Thoracic aorta (tissue), 2 donors: ENCODE measurements at regions not wholly inside any gene's neighbourhood (a gene's known extent, or its start where the extent isn't known, plus 50 kb on each side); places are given as distances from the start of the nearest gene placed in this dataset.

Experiments used
- ATAC-seq: fragments of 150-250 bp; one replicate; pipeline ENCODE4 v1.8.0; 2017; ENCODE audit warnings: low read depth; ENCODE audit not compliant: insufficient number of reproducible peaks, low FRiP score
- DNase-seq: peaks from one replicate; pipeline ENCODE4 v3.0.0-alpha.2; 2020; ENCODE audit warnings: low spot score
- H3K27ac ChIP-seq, 2 donors: fragments of 200-600 bp; sonication (generic); 1 replicate in 1 of 2; 2 replicates in 1 of 2; pipeline ENCODE4 v1.5.1; 2016; ENCODE audit warnings: mild to moderate bottlenecking in 2 of 2, moderate library complexity in 2 of 2
- H3K27me3 ChIP-seq: fragments of 200-600 bp; sonication (generic); replicated peaks from 2 replicates; pipeline ENCODE4 v1.6.0; 2016; ENCODE audit warnings: mild to moderate bottlenecking; ENCODE audit not compliant: insufficient read depth
- H3K36me3 ChIP-seq: fragments of 200-600 bp; sonication (generic); one replicate; pipeline ENCODE4 v1.5.1; 2016
- H3K4me1 ChIP-seq, 2 donors: fragments of 200-600 bp; sonication (generic); 1 replicate in 1 of 2; 2 replicates in 1 of 2; pipeline versions ENCODE4 v1.5.1 to v1.6.0; 2016; ENCODE audit warnings: low read depth in 2 of 2, mild to moderate bottlenecking in 1 of 2; ENCODE audit not compliant: control insufficient read depth in 1 of 2
- H3K4me3 ChIP-seq: fragments of 200-600 bp; sonication (generic); 2 replicates; pipeline ENCODE4 v1.5.1; 2016; ENCODE audit warnings: mild to moderate bottlenecking
- H3K9me3 ChIP-seq: fragments of 200-600 bp; sonication (generic); 2 replicates; pipeline ENCODE4 v1.5.1; 2016
- CTCF ChIP-seq: fragments of 200-600 bp; sonication (generic); IDR thresholded peaks from one replicate; pipeline ENCODE4 v1.5.1; 2019; ENCODE audit warnings: antibody characterized with exemption

- H3K4me3 ChIP-seq, result no peak overlapping the region
- no peak for ATAC-seq
These were observed 629.7 kb downstream of the STIM2 start for GRCh38 chr4:27490315-27490714.

GRCh38 chr4:27490766-27491165, 630.1 kb downstream of the STIM2 start:
- H3K36me3 ChIP-seq, result no peaks in the 10 kb centered on the region
- ATAC-seq, result no peak

More at GRCh38 chr4:27490315-27490714, 629.7 kb downstream of the STIM2 start:
- no peak for TF ChIP-seq CTCF
- no peaks in the 10 kb centered on the region for H3K9me3 ChIP-seq
- H3K27me3 ChIP-seq, result no peaks in the 10 kb centered on the region
- no peaks in the 10 kb centered on the region for H3K4me1 ChIP-seq
- no peaks in the 10 kb centered on the region for H3K36me3 ChIP-seq
- DNase-seq, result no peak
- no peak overlapping the region for H3K27ac ChIP-seq

GRCh38 chr4:27506401-27506800, 645.8 kb downstream of the STIM2 start:
- TF ChIP-seq CTCF, result no peak
- no peaks in the 10 kb centered on the region for H3K27me3 ChIP-seq
- ATAC-seq, result no peak
- no peaks in the 10 kb centered on the region for H3K4me1 ChIP-seq
- no peaks in the 10 kb centered on the region for H3K9me3 ChIP-seq
- no peak overlapping the region for H3K27ac ChIP-seq
- H3K36me3 ChIP-seq, result no peaks in the 10 kb centered on the region
- no peak for DNase-seq
- no peak overlapping the region for H3K4me3 ChIP-seq

More at GRCh38 chr4:27490766-27491165, 630.1 kb downstream of the STIM2 start:
- Histone ChIP-seq H3K4me3 (no peak overlapping the region), H3K27me3 (no peaks in the 10 kb centered on the region), H3K9me3 (no peaks in the 10 kb centered on the region), H3K27ac (no peak overlapping the region), H3K4me1 (no peaks in the 10 kb centered on the region)
- TF ChIP-seq CTCF, result no peak
- no peak for DNase-seq

GRCh38 chr4:27514711-27515110, 654.1 kb downstream of the STIM2 start:
- DNase-seq (no peak), ATAC-seq (no peak)
- no peak overlapping the region for H3K27ac ChIP-seq
- no peaks in the 10 kb centered on the region for H3K27me3 ChIP-seq
- TF ChIP-seq CTCF, result no peak
- H3K4me1 ChIP-seq, result no peaks in the 10 kb centered on the region
- no peak overlapping the region for H3K4me3 ChIP-seq
- H3K9me3 ChIP-seq, result no peaks in the 10 kb centered on the region
- H3K36me3 ChIP-seq, result no peaks in the 10 kb centered on the region

- H3K9me3 ChIP-seq, result no peaks in the 10 kb centered on the region
- no peak for ATAC-seq
- H3K4me1 ChIP-seq, result no peaks in the 10 kb centered on the region
- no peaks in the 10 kb centered on the region for H3K27me3 ChIP-seq
- H3K27ac ChIP-seq, result no peak overlapping the region
- no peak for DNase-seq
- H3K4me3 ChIP-seq, result no peak overlapping the region
- H3K36me3 ChIP-seq, result no peaks in the 10 kb centered on the region
- no peak for TF ChIP-seq CTCF
These were observed 654.5 kb downstream of the STIM2 start for GRCh38 chr4:27515140-27515539.
